Upper lobe of right lung (tissue), 1 donor: ENCODE measurements at regions not wholly inside any gene's neighbourhood (a gene's known extent, or its start where the extent isn't known, plus 50 kb on each side); places are given as distances from the start of the nearest gene placed in this dataset.

ENCODE experiments used
- ATAC-seq: fragments of 200-7000 bp; cut with Tn5 transposase; one replicate; pipeline ENCODE4 v1.9.1; 2020; ENCODE audit warnings: mild to moderate bottlenecking, moderate library complexity
- DNase-seq: peaks from one replicate; pipeline ENCODE4 v3.0.0-alpha.2; 2020
- H3K27ac ChIP-seq: fragments of 200-600 bp; one replicate; pipeline ENCODE4 v1.8.0; 2022
- H3K27me3 ChIP-seq: fragments of 200-600 bp; one replicate; pipeline ENCODE4 v1.8.0; 2022; ENCODE audit warnings: mild to moderate bottlenecking
- H3K36me3 ChIP-seq: fragments of 200-600 bp; one replicate; pipeline ENCODE4 v1.8.0; 2022
- H3K4me1 ChIP-seq: fragments of 200-600 bp; one replicate; pipeline ENCODE4 v1.8.0; 2022
- H3K4me3 ChIP-seq: fragments of 200-600 bp; one replicate; pipeline ENCODE4 v1.8.0; 2022; ENCODE audit warnings: mild to moderate bottlenecking
- H3K9me3 ChIP-seq: fragments of 200-600 bp; one replicate; pipeline ENCODE4 v1.8.0; 2022
- CTCF ChIP-seq: fragments of 200-600 bp; IDR thresholded peaks from one replicate; pipeline ENCODE4 v1.8.0; 2022; ENCODE audit warnings: antibody characterized with exemption
- intact Hi-C: fragments of 100-400 bp; cut with DNase I; formaldehyde crosslinking; loops from one replicate; pipeline ENCODE4 v1.11.0; 2022
- donor health status: DM: no; HTN: yes; CAD: no; lungs with severe emphysema.

- H3K9me3 ChIP-seq, result no peaks in the 10 kb centered on the region
- TF ChIP-seq CTCF, result no peak
- DNase-seq (peak; percentile 32), ATAC-seq (no peak)
- intact Hi-C loops, result no loop called here
- no peaks in the 10 kb centered on the region for H3K4me1 ChIP-seq
- no peaks in the 10 kb centered on the region for H3K36me3 ChIP-seq
- H3K27me3 ChIP-seq, result peaks cover 17% of the 10 kb centered on the region
- no peak overlapping the region for H3K4me3 ChIP-seq
- H3K27ac ChIP-seq, result no peak overlapping the region
Measured at GRCh38 chr11:119873761-119874421, 144.9 kb upstream of the NECTIN1 start.

GRCh38 chr11:119872611-119873310 lies 143.8 kb upstream of the NECTIN1 start:
- intact Hi-C loops, result no loop called here
- Histone ChIP-seq H3K36me3 (no peaks in the 10 kb centered on the region), H3K27me3 (peaks cover 20% of the 10 kb centered on the region), H3K27ac (no peak overlapping the region), H3K4me3 (no peak overlapping the region), H3K4me1 (no peaks in the 10 kb centered on the region), H3K9me3 (no peaks in the 10 kb centered on the region)
- ATAC-seq, result no peak
- TF ChIP-seq CTCF, result no peak
- no peak for DNase-seq

GRCh38 chr11:119865661-119866156 lies 136.7 kb upstream of the NECTIN1 start:
- Histone ChIP-seq H3K9me3 (no peaks in the 10 kb centered on the region), H3K27ac (no peak overlapping the region), H3K4me3 (no peak overlapping the region), H3K4me1 (no peaks in the 10 kb centered on the region), H3K27me3 (peaks cover 17% of the 10 kb centered on the region), H3K36me3 (no peaks in the 10 kb centered on the region)
- DNase-seq (no peak), ATAC-seq (no peak)
- no peak for TF ChIP-seq CTCF
- intact Hi-C loops, result no loop called here

- H3K36me3 ChIP-seq, result no peaks in the 10 kb centered on the region
- H3K27ac ChIP-seq, result no peak overlapping the region
- ATAC-seq (no peak), DNase-seq (no peak)
- no peak for TF ChIP-seq CTCF
- no peak overlapping the region for H3K4me3 ChIP-seq
- H3K9me3 ChIP-seq, result no peaks in the 10 kb centered on the region
- peaks cover 16% of the 10 kb centered on the region for H3K27me3 ChIP-seq
- intact Hi-C loops, result no loop called here
- H3K4me1 ChIP-seq, result no peaks in the 10 kb centered on the region
Measured at GRCh38 chr11:119864836-119865235, 135.8 kb upstream of the NECTIN1 start.

- no peak for TF ChIP-seq CTCF
- Histone ChIP-seq H3K9me3 (no peaks in the 10 kb centered on the region), H3K36me3 (no peaks in the 10 kb centered on the region), H3K4me1 (no peaks in the 10 kb centered on the region), H3K27me3 (peaks cover 16% of the 10 kb centered on the region), H3K4me3 (no peak overlapping the region), H3K27ac (no peak overlapping the region)
- DNase-seq, result no peak
- intact Hi-C loops, result no loop called here
- ATAC-seq, result no peak
Measured at GRCh38 chr11:119863851-119864601, 135.0 kb upstream of the NECTIN1 start.
